H1 (cell line): ENCODE measurements at regions not wholly inside any gene's neighbourhood (a gene's known extent, or its start where the extent isn't known, plus 50 kb on each side); places are given as distances from the start of the nearest gene placed in this dataset.

Experiments
- CTCF ChIA-PET: fragments of 300-600 bp; sonication (Branson Sonifier 250); formaldehyde crosslinking; loops from one replicate; lab custom pipeline; 2021; ENCODE audit not compliant: partially characterized antibody; lab: Charles Lee
- POLR2A ChIA-PET: fragments of 300-600 bp; sonication (Branson Sonifier 250); formaldehyde crosslinking; loops from one replicate; lab custom pipeline; 2021; ENCODE audit warnings: inconsistent platforms; ENCODE audit not compliant: partially characterized antibody; lab: Charles Lee
- DNase-seq, 2 experiments: peaks; one replicate each; pipeline versions ENCODE4 v3.0.0 to v3.0.0-alpha.2; 2010 to 2022; ENCODE audit warnings: low spot score in 2 of 2, low read depth in 1 of 2, mixed read lengths in 1 of 2
- FAIRE-seq: peaks from 2 replicates; lab custom pipeline; 2011; peaks lifted over from hg19 to GRCh38; lab: Jason Lieb, UNC
- H2AFZ ChIP-seq: 2 replicates; pipeline ENCODE4 v1.8.1; 2012; ENCODE audit warnings: low read length, inconsistent platforms
- H2AK5ac ChIP-seq: 2 replicates; pipeline ENCODE4 v1.6.1; 2013; ENCODE audit warnings: low read depth, low read length
- H2BK120ac ChIP-seq: replicated peaks from 2 replicates; pipeline ENCODE3; 2013; ENCODE audit warnings: low read depth, low read length, inconsistent platforms
- H2BK12ac ChIP-seq: 2 replicates; pipeline ENCODE4 v1.6.1; 2013; ENCODE audit warnings: low read depth, low read length
- H2BK15ac ChIP-seq: 2 replicates; pipeline ENCODE4 v1.6.1; 2013; ENCODE audit warnings: low read length
- H2BK20ac ChIP-seq: 2 replicates; pipeline ENCODE4 v1.6.1; 2013; ENCODE audit warnings: low read length
- H2BK5ac ChIP-seq: 2 replicates; pipeline ENCODE4 v1.6.1; 2013; ENCODE audit warnings: low read depth, low read length
- H3K14ac ChIP-seq: 2 replicates; pipeline ENCODE4 v1.6.1; 2013; ENCODE audit warnings: inconsistent platforms; ENCODE audit not compliant: insufficient read length
- H3K18ac ChIP-seq: 2 replicates; pipeline ENCODE4 v1.6.1; 2013; ENCODE audit warnings: low read length; ENCODE audit errors: extremely low read depth
- H3K23ac ChIP-seq: 2 replicates; pipeline ENCODE4 v1.6.1; 2013; ENCODE audit warnings: inconsistent platforms; ENCODE audit not compliant: insufficient read length
- H3K23me2 ChIP-seq: 2 replicates; pipeline ENCODE4 v1.6.1; 2013; ENCODE audit warnings: low read depth, low read length
- H3K27ac ChIP-seq: 2 replicates; pipeline ENCODE4 v1.6.1; 2011; ENCODE audit warnings: low read depth, low read length, inconsistent platforms
- H3K27me3 ChIP-seq, 4 experiments: replicated peaks in 1 of 4; 1 replicate in 1 of 4; 2 replicates in 3 of 4; pipeline versions ENCODE4 v1.6.1 to v1.8.1; 2011 to 2013; ENCODE audit warnings: low read length in 3 of 4, mild to moderate bottlenecking in 3 of 4, inconsistent platforms in 2 of 4, mixed read lengths in 2 of 4, moderate library complexity in 1 of 4; ENCODE audit not compliant: control insufficient read depth in 3 of 4, insufficient read depth in 3 of 4; ENCODE audit errors: extremely low read depth in 1 of 4
- H3K36me3 ChIP-seq, 4 experiments: 2 replicates each; pipeline versions ENCODE4 v1.6.1 to v1.8.1; 2011 to 2013; ENCODE audit warnings: mild to moderate bottlenecking in 4 of 4, low read length in 3 of 4, moderate library complexity in 2 of 4, control low read depth in 1 of 4, inconsistent platforms in 1 of 4; ENCODE audit not compliant: insufficient read depth in 4 of 4, control insufficient read depth in 2 of 4
- H3K4ac ChIP-seq: replicated peaks from 2 replicates; pipeline ENCODE3; 2013; ENCODE audit warnings: low read length, low read depth, mixed read lengths, inconsistent platforms; ENCODE audit not compliant: insufficient read length
- H3K4me1 ChIP-seq, 4 experiments: replicated peaks in 1 of 4; 1 replicate in 1 of 4; 2 replicates in 3 of 4; pipeline versions ENCODE4 v1.6.1 to v1.8.1; 2011 to 2013; ENCODE audit warnings: low read length in 3 of 4, inconsistent platforms in 2 of 4, mixed read lengths in 1 of 4; ENCODE audit not compliant: insufficient read depth in 4 of 4, control insufficient read depth in 3 of 4
- H3K4me2 ChIP-seq, 2 experiments: 2 replicates each; pipeline versions ENCODE4 v1.6.1 to v1.8.1; 2011 to 2013; ENCODE audit warnings: low read depth in 2 of 2, low read length in 2 of 2, control low read depth in 1 of 2, inconsistent platforms in 1 of 2, mild to moderate bottlenecking in 1 of 2; ENCODE audit not compliant: insufficient read depth in 1 of 2
- H3K4me3 ChIP-seq, 4 experiments: fragments of 200-600, 300-600 bp in 1 of 4; sonication (generic), shearing (Covaris generic), sonication (Bioruptor Twin) in 1 of 4; 2 replicates each; pipeline versions ENCODE4 v1.5.1 to v1.8.1; 2011 to 2016; ENCODE audit warnings: low read length in 4 of 4, low read depth in 3 of 4, control low read depth in 2 of 4, inconsistent platforms in 2 of 4, mild to moderate bottlenecking in 2 of 4, mixed read lengths in 1 of 4, moderate library complexity in 1 of 4; ENCODE audit not compliant: insufficient read depth in 2 of 4; ENCODE audit errors: extremely low read depth in 1 of 4
- H3K56ac ChIP-seq: replicated peaks from 2 replicates; pipeline ENCODE3; 2013; ENCODE audit warnings: low read depth, mild to moderate bottlenecking, mixed read lengths, low read length, inconsistent platforms; ENCODE audit not compliant: insufficient read length
- H3K79me1 ChIP-seq: 2 replicates; pipeline ENCODE4 v1.6.1; 2013; ENCODE audit warnings: low read depth, low read length, control low read depth
- H3K79me2 ChIP-seq, 2 experiments: 2 replicates each; pipeline versions ENCODE4 v1.6.1 to v1.8.1; 2012 to 2013; ENCODE audit warnings: low read length in 2 of 2, mild to moderate bottlenecking in 2 of 2, inconsistent platforms in 1 of 2; ENCODE audit not compliant: insufficient read depth in 2 of 2, control insufficient read depth in 1 of 2
- H3K9ac ChIP-seq, 4 experiments: replicated peaks in 1 of 4; 1 replicate in 1 of 4; 2 replicates in 3 of 4; pipeline versions ENCODE4 v1.6.1 to v1.8.1; 2011 to 2013; ENCODE audit warnings: low read depth in 3 of 4, low read length in 3 of 4, control low read depth in 2 of 4, mild to moderate bottlenecking in 2 of 4, moderate library complexity in 2 of 4, inconsistent platforms in 1 of 4; ENCODE audit errors: extremely low read depth in 1 of 4
- H3K9me3 ChIP-seq, 2 experiments: 2 replicates each; pipeline versions ENCODE4 v1.6.1 to v1.8.1; 2012 to 2013; ENCODE audit warnings: mild to moderate bottlenecking in 2 of 2, moderate library complexity in 2 of 2, control low read depth in 1 of 2, inconsistent platforms in 1 of 2, low read depth in 1 of 2, low read length in 1 of 2, mixed read lengths in 1 of 2; ENCODE audit not compliant: insufficient read depth in 2 of 2
- H4K20me1 ChIP-seq, 2 experiments: replicated peaks in 1 of 2; 2 replicates each; pipeline versions ENCODE3 to v1.8.1; 2011 to 2013; ENCODE audit warnings: inconsistent platforms in 2 of 2, low read length in 2 of 2, mild to moderate bottlenecking in 1 of 2; ENCODE audit not compliant: insufficient read depth in 2 of 2, control insufficient read depth in 1 of 2
- H4K5ac ChIP-seq: 2 replicates; pipeline ENCODE4 v1.6.1; 2013; ENCODE audit warnings: low read length, low read depth, mixed read lengths, inconsistent platforms; ENCODE audit not compliant: insufficient read length
- H4K8ac ChIP-seq: 2 replicates; pipeline ENCODE4 v1.8.0; 2013; ENCODE audit warnings: mild to moderate bottlenecking, moderate library complexity, low read length, inconsistent platforms; ENCODE audit not compliant: insufficient read depth; ENCODE audit errors: extremely low read depth
- H4K91ac ChIP-seq: replicated peaks from 2 replicates; pipeline ENCODE3; 2013; ENCODE audit warnings: low read length, mixed read lengths, inconsistent platforms; ENCODE audit not compliant: insufficient read length
- FOSL1 ChIP-seq: IDR thresholded peaks from 2 replicates; pipeline ENCODE4 v1.6.1; 2011; ENCODE audit warnings: mild to moderate bottlenecking, low read depth, low read length, moderate library complexity; ENCODE audit not compliant: insufficient read depth
- GTF2F1 ChIP-seq: IDR thresholded peaks from 2 replicates; pipeline ENCODE4 v1.6.1; 2012; ENCODE audit warnings: low read depth, low read length, improper control_type of control experiment, borderline replicate concordance
- SP4 ChIP-seq: IDR thresholded peaks from 2 replicates; pipeline ENCODE4 v1.6.1; 2012; ENCODE audit warnings: low read length, inconsistent platforms
- WGBS, 2 experiments: shearing (Covaris generic) in 1 of 2; methylation state at CpG; one replicate each; pipeline versions ENCODE4 v1.1.6 to v1.1.7; 2013 to 2015; ENCODE audit warnings: low lambda C conversion rate in 2 of 2, mixed read lengths in 2 of 2, inconsistent platforms in 1 of 2, low coverage in 1 of 2, missing lambda C conversion rate in 1 of 2; ENCODE audit not compliant: insufficient replicate concordance in 2 of 2, insufficient coverage in 1 of 2, insufficient read length in 1 of 2; ENCODE audit errors: extremely low coverage in 1 of 2, missing lambda C conversion rate in 1 of 2; 5-methylcytosine and 5-hydroxymethylcytosine counted together

GRCh38 chr2:114082731-114083433 is 193.0 kb downstream of the ACTR3 start:
- Histone ChIP-seq H3K56ac (no peak overlapping the region), H3K36me3 (no peaks in the 10 kb centered on the region), H3K14ac (no peak overlapping the region), H2BK15ac (no peak overlapping the region), H3K9me3 (no peaks in the 10 kb centered on the region; a peak in 1 of 4 replicates), H3K4ac (no peak overlapping the region), H3K79me1 (no peaks in the 10 kb centered on the region), H3K79me2 (no peaks in the 10 kb centered on the region), H3K9ac (no peak overlapping the region), H2BK12ac (no peak overlapping the region), H3K27ac (no peak overlapping the region), H4K91ac (no peak overlapping the region), H3K23me2 (no peaks in the 10 kb centered on the region; the same call in 1 of the 2 replicates), H3K4me3 (no peak overlapping the region), H3K4me1 (no peaks in the 10 kb centered on the region), H4K20me1 (no peaks in the 10 kb centered on the region), H2AK5ac (no peak overlapping the region), H2AFZ (no peak overlapping the region), H3K23ac (no peak overlapping the region), H2BK5ac (no peak overlapping the region), H3K27me3 (no peaks in the 10 kb centered on the region), H3K4me2 (no peak overlapping the region), H3K18ac (no peak overlapping the region), H2BK20ac (no peak overlapping the region), H4K5ac (no peak overlapping the region), H2BK120ac (no peak overlapping the region), H4K8ac (no peak overlapping the region)
- CTCF ChIA-PET = interaction anchor here (1.1 kb wide), 1 partner anchor 99 kb away, joined by 3 read pairs; no protein-coding TSS in a partner anchor
- DNase-seq (no peak), FAIRE-seq (no peak)
- WGBS, 2 experiments = 92% methylated on average over 7 of the region's 7 CpGs; no CpG with 5 or more reads in 1 of the 2 experiments
- POLR2A ChIA-PET = no interaction called here
- TF ChIP-seq GTF2F1 (no peak), SP4 (no peak), FOSL1 (no peak)
